AML-193 (cell line): ENCODE measurements at regions not wholly inside any gene's neighbourhood (a gene's known extent, or its start where the extent isn't known, plus 50 kb on each side); places are given as distances from the start of the nearest gene placed in this dataset.
"Not testable (repeated sequence)": the region's sequence is repeated elsewhere in the genome, so short reads cannot be mapped to it uniquely, and the experiment has no call there.

ENCODE experiments used
- DNase-seq, 2 experiments: peaks; one replicate each; lab custom pipeline; 2025; lab: John Stamatoyannopoulos, UW

GRCh38 chr2:193156480-193156879 lies 961.7 kb upstream of the TMEFF2 start:
- no peak for DNase-seq

GRCh38 chr2:193154076-193154475 lies 959.3 kb upstream of the TMEFF2 start:
- no peak for DNase-seq

- no peak for DNase-seq
Observed at GRCh38 chr2:193153576-193153975, 958.8 kb upstream of the TMEFF2 start.

- DNase-seq, result not testable (repeated sequence)
Observed at GRCh38 chr2:193142467-193142866, 947.7 kb upstream of the TMEFF2 start.

- DNase-seq, result no peak
Observed at GRCh38 chr2:193141998-193142397, 947.3 kb upstream of the TMEFF2 start.

GRCh38 chr2:193140895-193141294 lies 946.2 kb upstream of the TMEFF2 start:
- not testable (repeated sequence) for DNase-seq

- DNase-seq, result no peak
Observed at GRCh38 chr2:193124815-193125214, 930.1 kb upstream of the TMEFF2 start.

- DNase-seq, result no peak
Observed at GRCh38 chr2:193114827-193115226, 920.1 kb upstream of the TMEFF2 start.

- DNase-seq, result no peak
Observed at GRCh38 chr2:193112986-193113385, 918.3 kb upstream of the TMEFF2 start.

GRCh38 chr2:193103064-193103463 lies 908.3 kb upstream of the TMEFF2 start:
- DNase-seq, result no peak

GRCh38 chr2:193101591-193101990 lies 906.9 kb upstream of the TMEFF2 start:
- no peak for DNase-seq

GRCh38 chr2:193088026-193088425 lies 893.3 kb upstream of the TMEFF2 start:
- no peak for DNase-seq

GRCh38 chr2:193076995-193077394 lies 882.3 kb upstream of the TMEFF2 start:
- DNase-seq, result no peak

GRCh38 chr2:193074933-193075332 lies 880.2 kb upstream of the TMEFF2 start:
- DNase-seq, result no peak

- DNase-seq, result no peak
Observed at GRCh38 chr2:193072647-193073046, 877.9 kb upstream of the TMEFF2 start.

GRCh38 chr2:193025556-193025955 lies 830.8 kb upstream of the TMEFF2 start:
- not testable (repeated sequence) for DNase-seq

- no peak for DNase-seq
Observed at GRCh38 chr2:193024791-193025190, 830.1 kb upstream of the TMEFF2 start.

GRCh38 chr2:193011870-193012269 lies 817.1 kb upstream of the TMEFF2 start:
- DNase-seq, result no peak

- no peak for DNase-seq
Observed at GRCh38 chr2:192993059-192993458, 798.3 kb upstream of the TMEFF2 start.

- DNase-seq, result no peak
Observed at GRCh38 chr2:192983173-192983572, 788.4 kb upstream of the TMEFF2 start.

GRCh38 chr2:192978395-192978794 lies 783.7 kb upstream of the TMEFF2 start:
- DNase-seq, result no peak

GRCh38 chr2:192971981-192972380 lies 777.2 kb upstream of the TMEFF2 start:
- DNase-seq, result no peak

GRCh38 chr2:192969055-192969454 lies 774.3 kb upstream of the TMEFF2 start:
- no peak for DNase-seq

GRCh38 chr2:192960945-192961344 lies 766.2 kb upstream of the TMEFF2 start:
- DNase-seq, result no peak

GRCh38 chr2:192958615-192959014 lies 763.9 kb upstream of the TMEFF2 start:
- not testable (repeated sequence) for DNase-seq
